Endothelial cell of umbilical vein (primary cell): ENCODE measurements at regions not wholly inside any gene's neighbourhood (a gene's known extent, or its start where the extent isn't known, plus 50 kb on each side); places are given as distances from the start of the nearest gene placed in this dataset.

ENCODE experiments used
- BruUV-seq: library from RNA; stranded (reverse); fragments of 400-500 nt; replicated peaks from 2 replicates; lab custom pipeline; 2021; lab: Mats Ljungman, UMichigan
- CTCF ChIA-PET: fragments of 300-600, 350-600 bp; sonication (Branson Sonifier 250); formaldehyde crosslinking; loops from one replicate; lab custom pipeline; 2021; ENCODE audit warnings: antibody characterized with exemption, inconsistent platforms; lab: Charles Lee
- POLR2A ChIA-PET: fragments of 300-600, 350-600 bp; sonication (Branson Sonifier 250); formaldehyde crosslinking; loops from one replicate; lab custom pipeline; 2021; ENCODE audit warnings: antibody characterized with exemption, inconsistent platforms; lab: Charles Lee
- DNase-seq: peaks from one replicate; pipeline ENCODE4 v3.0.0-alpha.2; 2011; ENCODE audit warnings: low read depth, low spot score
- FAIRE-seq: peaks from 2 replicates; lab custom pipeline; 2011; peaks lifted over from hg19 to GRCh38; lab: Jason Lieb, UNC
- H2AFZ ChIP-seq: 2 replicates; pipeline ENCODE4 v1.6.0; 2012; ENCODE audit warnings: low read depth, low read length, control low read depth, inconsistent platforms
- H3K27ac ChIP-seq: 2 replicates; pipeline ENCODE4 v1.5.1; 2011; ENCODE audit warnings: low read depth, mild to moderate bottlenecking, control low read depth, low read length, moderate library complexity; ENCODE audit not compliant: insufficient read depth
- H3K27me3 ChIP-seq, 2 experiments: 2 replicates each; pipeline versions ENCODE4 v1.6.0 to v1.6.1; 2011; ENCODE audit warnings: low read length in 2 of 2, mixed read lengths in 1 of 2; ENCODE audit not compliant: control insufficient read depth in 2 of 2, insufficient read depth in 2 of 2
- H3K36me3 ChIP-seq, 2 experiments: 2 replicates in 1 of 2; 3 replicates in 1 of 2; pipeline ENCODE4 v1.5.1; 2011; ENCODE audit warnings: low read length in 2 of 2, mild to moderate bottlenecking in 1 of 2, moderate library complexity in 1 of 2; ENCODE audit not compliant: control insufficient read depth in 2 of 2, insufficient read depth in 2 of 2; ENCODE audit errors: extremely low read depth in 1 of 2
- H3K4me1 ChIP-seq: 3 replicates; pipeline ENCODE4 v1.5.1; 2011; ENCODE audit warnings: mild to moderate bottlenecking, low read length; ENCODE audit not compliant: control insufficient read depth, insufficient read depth; ENCODE audit errors: extremely low read depth
- H3K4me2 ChIP-seq: 2 replicates; pipeline ENCODE4 v1.6.1; 2011; ENCODE audit warnings: low read length, control low read depth, mixed read lengths; ENCODE audit not compliant: insufficient read depth
- H3K4me3 ChIP-seq, 3 experiments: fragments of 200-600 bp in 1 of 3; sonication (generic), shearing (Covaris generic) in 1 of 3; replicated peaks in 1 of 3; 2 replicates each; pipeline ENCODE4 v1.5.1; 2011 to 2016; ENCODE audit warnings: control low read depth in 3 of 3, low read length in 3 of 3, mild to moderate bottlenecking in 2 of 3, inconsistent platforms in 1 of 3, low read depth in 1 of 3, moderate library complexity in 1 of 3; ENCODE audit not compliant: insufficient read depth in 1 of 3
- H3K79me2 ChIP-seq: 2 replicates; pipeline ENCODE4 v1.6.0; 2012; ENCODE audit warnings: low read length, inconsistent platforms; ENCODE audit not compliant: control insufficient read depth, insufficient read depth
- H3K9ac ChIP-seq: replicated peaks from 2 replicates; pipeline ENCODE3; 2011; ENCODE audit warnings: low read length, control low read depth; ENCODE audit not compliant: insufficient read depth; ENCODE audit errors: extremely low read depth
- H3K9me1 ChIP-seq: replicated peaks from 3 replicates; pipeline ENCODE4 v1.6.0; 2011; ENCODE audit warnings: mild to moderate bottlenecking, low read length; ENCODE audit not compliant: control insufficient read depth, insufficient read depth; ENCODE audit errors: extremely low read depth
- H3K9me3 ChIP-seq: replicated peaks from 2 replicates; pipeline ENCODE4 v1.5.1; 2012; ENCODE audit warnings: low read length, inconsistent platforms; ENCODE audit not compliant: control insufficient read depth, insufficient read depth
- H4K20me1 ChIP-seq: replicated peaks from 2 replicates; pipeline ENCODE3; 2011; ENCODE audit warnings: mild to moderate bottlenecking, low read length; ENCODE audit not compliant: control insufficient read depth, insufficient read depth; ENCODE audit errors: extremely low read depth
- EZH2 ChIP-seq: IDR thresholded peaks from 2 replicates; pipeline ENCODE4 v1.6.1; 2012; ENCODE audit warnings: borderline replicate concordance, low read depth, mild to moderate bottlenecking, moderate library complexity, low read length, inconsistent platforms; ENCODE audit not compliant: severe bottlenecking
- FOS ChIP-seq: IDR thresholded peaks from 2 replicates; pipeline ENCODE4 v1.6.1; 2011; ENCODE audit warnings: mild to moderate bottlenecking, low read length, moderate library complexity, borderline replicate concordance; ENCODE audit not compliant: insufficient read depth
- GATA2 ChIP-seq: IDR thresholded peaks from 2 replicates; pipeline ENCODE4 v1.7.0; 2011; ENCODE audit warnings: low read depth, mild to moderate bottlenecking, moderate library complexity, mixed read lengths, low read length; ENCODE audit not compliant: insufficient read length, insufficient read depth
- JUN ChIP-seq: IDR thresholded peaks from 2 replicates; pipeline ENCODE4 v1.6.1; 2011; ENCODE audit warnings: borderline replicate concordance, low read depth; ENCODE audit not compliant: insufficient read length, insufficient read depth
- MYC ChIP-seq: IDR thresholded peaks from one replicate; pipeline ENCODE4 v1.6.1; 2011; ENCODE audit warnings: mild to moderate bottlenecking, low read depth, low read length
- POLR2A ChIP-seq: IDR thresholded peaks from 2 replicates; pipeline ENCODE4 v1.6.1; 2012; ENCODE audit warnings: low read depth, mild to moderate bottlenecking, control low read depth, low read length
- POLR2AphosphoS5 ChIP-seq: IDR thresholded peaks from 2 replicates; pipeline ENCODE4 v1.6.1; 2012; ENCODE audit warnings: low read depth, mild to moderate bottlenecking, control low read depth, low read length, moderate library complexity; ENCODE audit not compliant: insufficient read depth
- dilution Hi-C: fragments of 300-500 bp; cut with MboI; formaldehyde crosslinking; loops from one replicate; pipeline ENCODE4 v1.15.0; 2019; ENCODE audit warnings: low sequenced_read_pairs; ENCODE audit not compliant: extremely low pct_ligation_motif_present
- intact Hi-C: fragments of 100-400 bp; cut with micrococcal nuclease; formaldehyde crosslinking; loops from one replicate; pipeline ENCODE4 v1.10.0; 2022
- TF ChIP-seq, protein P1 (sequence below), 2 donors: IDR thresholded peaks; 1 replicate in 1 of 2; 2 replicates in 1 of 2; pipeline ENCODE4 v1.5.1; 2011; ENCODE audit warnings: low read length in 2 of 2, mild to moderate bottlenecking in 2 of 2, moderate library complexity in 2 of 2, control low read depth in 1 of 2, inconsistent platforms in 1 of 2, low read depth in 1 of 2; ENCODE audit not compliant: insufficient read depth in 1 of 2; ENCODE audit errors: extremely low read depth in 1 of 2
- TF ChIP-seq, protein P2 (sequence below): IDR thresholded peaks from 2 replicates; pipeline ENCODE4 v1.6.1; 2011; ENCODE audit not compliant: insufficient read depth, insufficient read length

DNA sequence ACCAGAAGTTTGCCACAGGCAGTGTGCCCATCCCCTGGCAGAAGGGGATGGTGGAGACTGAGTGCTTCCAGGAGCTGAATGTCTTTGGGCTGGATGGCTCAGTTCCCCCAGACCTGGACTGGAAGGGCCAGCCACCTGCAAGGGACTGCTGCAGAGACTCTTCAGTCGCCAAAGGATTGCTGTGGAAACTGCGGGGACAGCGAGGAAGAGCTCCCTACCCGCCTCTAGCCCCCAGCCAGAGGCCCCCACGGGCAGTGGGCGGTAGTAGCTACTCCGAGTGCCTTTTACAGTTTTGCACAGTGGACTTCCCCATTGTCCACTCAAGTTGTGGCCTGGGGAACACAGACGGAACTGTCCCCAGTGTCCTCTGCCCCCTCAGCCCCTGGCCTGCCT lies 138.5 kb downstream of the ZDHHC20 start:
- no peak for DNase-seq
- TF ChIP-seq EZH2 (no peak), POLR2AphosphoS5 (no peak), POLR2A (no peak), FOS (no peak), MYC (no peak), GATA2 (no peak), JUN (no peak)
- TF ChIP-seq, protein P1, sequence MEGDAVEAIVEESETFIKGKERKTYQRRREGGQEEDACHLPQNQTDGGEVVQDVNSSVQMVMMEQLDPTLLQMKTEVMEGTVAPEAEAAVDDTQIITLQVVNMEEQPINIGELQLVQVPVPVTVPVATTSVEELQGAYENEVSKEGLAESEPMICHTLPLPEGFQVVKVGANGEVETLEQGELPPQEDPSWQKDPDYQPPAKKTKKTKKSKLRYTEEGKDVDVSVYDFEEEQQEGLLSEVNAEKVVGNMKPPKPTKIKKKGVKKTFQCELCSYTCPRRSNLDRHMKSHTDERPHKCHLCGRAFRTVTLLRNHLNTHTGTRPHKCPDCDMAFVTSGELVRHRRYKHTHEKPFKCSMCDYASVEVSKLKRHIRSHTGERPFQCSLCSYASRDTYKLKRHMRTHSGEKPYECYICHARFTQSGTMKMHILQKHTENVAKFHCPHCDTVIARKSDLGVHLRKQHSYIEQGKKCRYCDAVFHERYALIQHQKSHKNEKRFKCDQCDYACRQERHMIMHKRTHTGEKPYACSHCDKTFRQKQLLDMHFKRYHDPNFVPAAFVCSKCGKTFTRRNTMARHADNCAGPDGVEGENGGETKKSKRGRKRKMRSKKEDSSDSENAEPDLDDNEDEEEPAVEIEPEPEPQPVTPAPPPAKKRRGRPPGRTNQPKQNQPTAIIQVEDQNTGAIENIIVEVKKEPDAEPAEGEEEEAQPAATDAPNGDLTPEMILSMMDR (IDR thresholded peaks at IDR 0.05; ENCODE audit: extremely low read depth in 1 of 2, insufficient read depth in 1 of 2, low read depth in 1 of 2, low read length in 2 of 2), result no peak
- TF ChIP-seq, protein P2, sequence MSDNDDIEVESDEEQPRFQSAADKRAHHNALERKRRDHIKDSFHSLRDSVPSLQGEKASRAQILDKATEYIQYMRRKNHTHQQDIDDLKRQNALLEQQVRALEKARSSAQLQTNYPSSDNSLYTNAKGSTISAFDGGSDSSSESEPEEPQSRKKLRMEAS, result no peak
- BruUV-seq, result no TSS peak
- peaks cover under 1% of the 10 kb centered on the region for H3K4me1 ChIP-seq
- no peaks in the 10 kb centered on the region for H4K20me1 ChIP-seq
- ChIA-PET POLR2A (no interaction called here), CTCF (no interaction called here)
- FAIRE-seq, result no peak
- no peaks in the 10 kb centered on the region for H3K9me3 ChIP-seq
- H3K9me1 ChIP-seq, result no peaks in the 10 kb centered on the region
- H3K9ac ChIP-seq, result no peak overlapping the region
- H3K36me3 ChIP-seq, result no peaks in the 10 kb centered on the region
- peaks cover 0 to under 1% of the 10 kb centered on the region in 2 experiments for H3K27me3 ChIP-seq
- H3K79me2 ChIP-seq, result no peaks in the 10 kb centered on the region
- no peak overlapping the region for H3K4me3 ChIP-seq
- H3K4me2 ChIP-seq, result no peak overlapping the region
- no peak overlapping the region for H3K27ac ChIP-seq
- intact Hi-C loops, result no loop called here
- H2AFZ ChIP-seq, result no peak overlapping the region
- dilution Hi-C loops, result no loop called here
